Ovary (tissue), 7 donors: ENCODE measurements at regions not wholly inside any gene's neighbourhood (a gene's known extent, or its start where the extent isn't known, plus 50 kb on each side); places are given as distances from the start of the nearest gene placed in this dataset.

ENCODE experiments used
- DNase-seq, 5 donors: peaks; one replicate each; pipeline ENCODE4 v3.0.0-alpha.2; 2019 to 2020
- H3K27ac ChIP-seq, 2 donors: fragments of 200-600 bp; one replicate each; pipeline versions ENCODE4 v1.5.1 to v1.8.0; 2019 to 2022
- H3K27me3 ChIP-seq: fragments of 200-600 bp; one replicate; pipeline ENCODE4 v1.8.0; 2022
- H3K36me3 ChIP-seq: fragments of 200-600 bp; sonication (generic); one replicate; pipeline ENCODE4 v1.5.1; 2019
- H3K4me1 ChIP-seq: one replicate; pipeline ENCODE4 v1.8.1; 2013; ENCODE audit warnings: mild to moderate bottlenecking, moderate library complexity; ENCODE audit not compliant: insufficient read depth
- H3K4me3 ChIP-seq: fragments of 200-600 bp; sonication (generic); one replicate; pipeline ENCODE4 v1.5.1; 2017
- H3K9me3 ChIP-seq, 2 donors: fragments of 200-600 bp in 1 of 2; sonication (generic) in 1 of 2; one replicate each; pipeline versions ENCODE4 v1.5.1 to v1.8.1; 2013 to 2019; ENCODE audit warnings: mild to moderate bottlenecking in 1 of 2, moderate library complexity in 1 of 2
- CTCF ChIP-seq, 3 donors: fragments of 450-650 bp in 2 of 3; fragments of 200-600 bp in 1 of 3; IDR thresholded peaks; one replicate each; pipeline versions ENCODE4 v1.5.1 to v1.8.0; 2016 to 2022; ENCODE audit warnings: antibody characterized with exemption in 3 of 3, mild to moderate bottlenecking in 1 of 3
- EP300 ChIP-seq: sonication (generic); formaldehyde crosslinking; IDR thresholded peaks from one replicate; pipeline ENCODE4 v1.6.1; 2017; ENCODE audit warnings: antibody characterized with exemption
- POLR2A ChIP-seq: fragments of 450-650 bp; IDR thresholded peaks from one replicate; pipeline ENCODE4 v1.6.1; 2017; ENCODE audit warnings: antibody characterized with exemption, mild to moderate bottlenecking, moderate library complexity
- WGBS, 3 donors: extraction: QIAGEN DNeasy Blood & Tissue Kit in 1 of 3; methylation state at CpG; one replicate each; pipeline versions ENCODE4 v1.1.5 to v1.1.7; 2013 to 2017; 5-methylcytosine and 5-hydroxymethylcytosine counted together
- intact Hi-C, 4 donors: fragments of 100-400 bp; cut with DNase I; formaldehyde crosslinking; loops; one replicate each; pipeline versions ENCODE4 v1.11.0 to v1.15.1; 2022 to 2023
- donor health status: DM: no; HTN: no; CAD: no; lungs with moderate emphysema.
- donor health status: DM: no; HTN: no; CAD: no.
- donor health status: Bipolar disorder and iron deficiency.
- donor health status: DM: no; HTN: no; CAD: no.
- donor health status: DM: yes; HTN: yes; CAD: no.

GRCh38 chr2:235146871-235147565 lies 195.2 kb downstream of the SH3BP4 start:
- TF ChIP-seq EP300, result no peak
- TF ChIP-seq POLR2A, result no peak
- TF ChIP-seq CTCF (IDR thresholded peaks at IDR 0.05), result no peak

GRCh38 chr2:235148201-235149170 lies 196.7 kb downstream of the SH3BP4 start:
- 54 to 69% (median 63%) methylated on average over 7 of the region's 7 CpGs for WGBS, 3 donors

More at GRCh38 chr2:235146871-235147565, 195.2 kb downstream of the SH3BP4 start:
- Histone ChIP-seq H3K9me3 (no peaks in the 10 kb centered on the region), H3K27ac (no peak overlapping the region), H3K36me3 (no peaks in the 10 kb centered on the region), H3K4me3 (no peak overlapping the region), H3K27me3 (no peaks in the 10 kb centered on the region), H3K4me1 (no peaks in the 10 kb centered on the region)
- WGBS, 3 donors, result 87 to 92% (median 89%) methylated on average over 16 of the region's 16 CpGs
- intact Hi-C loops, result no loop called here
- no peak for DNase-seq

GRCh38 chr2:235149240-235149659 lies 197.4 kb downstream of the SH3BP4 start:
- Histone ChIP-seq H3K27me3 (no peaks in the 10 kb centered on the region), H3K4me3 (no peak overlapping the region), H3K27ac (no peak overlapping the region), H3K9me3 (no peaks in the 10 kb centered on the region), H3K4me1 (no peaks in the 10 kb centered on the region), H3K36me3 (no peaks in the 10 kb centered on the region)
- no peak for TF ChIP-seq EP300
- no peak for TF ChIP-seq CTCF (IDR thresholded peaks at IDR 0.05)
- TF ChIP-seq POLR2A, result no peak
- 44 to 53% (median 46%) methylated on average over 4 of the region's 4 CpGs for WGBS, 3 donors
- intact Hi-C loops, result no loop called here
- no peak for DNase-seq

More at GRCh38 chr2:235148201-235149170, 196.7 kb downstream of the SH3BP4 start:
- H3K27ac ChIP-seq, result no peak overlapping the region
- H3K27me3 ChIP-seq, result no peaks in the 10 kb centered on the region
- H3K36me3 ChIP-seq, result no peaks in the 10 kb centered on the region
- intact Hi-C loops, result no loop called here
- no peaks in the 10 kb centered on the region for H3K4me1 ChIP-seq
- no peaks in the 10 kb centered on the region for H3K9me3 ChIP-seq
- no peak overlapping the region for H3K4me3 ChIP-seq
- no peak for DNase-seq
- no peak for TF ChIP-seq CTCF (IDR thresholded peaks at IDR 0.05)
- TF ChIP-seq POLR2A, result no peak
- no peak for TF ChIP-seq EP300

GRCh38 chr2:235149736-235150135 lies 197.9 kb downstream of the SH3BP4 start:
- Histone ChIP-seq H3K9me3 (no peaks in the 10 kb centered on the region), H3K27me3 (no peaks in the 10 kb centered on the region), H3K36me3 (no peaks in the 10 kb centered on the region), H3K4me3 (no peak overlapping the region), H3K4me1 (no peaks in the 10 kb centered on the region), H3K27ac (no peak overlapping the region)
- intact Hi-C loops, result no loop called here
- WGBS, 3 donors, result 45 to 61% (median 54%) methylated on average over 1 of the region's 1 CpG
- TF ChIP-seq CTCF (IDR thresholded peaks at IDR 0.05), result no peak
- no peak for TF ChIP-seq EP300
- no peak for TF ChIP-seq POLR2A
- no peak for DNase-seq
